ENCODE measurements at regions not wholly inside any gene's neighbourhood (a gene's known extent, or its start where the extent isn't known, plus 50 kb on each side); places are given as distances from the start of the nearest gene placed in this dataset.

- no peak for TF ChIP-seq CTCF (IDR thresholded peaks at IDR 0.05)
- no peak for TF ChIP-seq POLR2AphosphoS5 (IDR thresholded peaks at IDR 0.05)
- no peak for TF ChIP-seq POLR2A (IDR thresholded peaks at IDR 0.05)
- TF ChIP-seq EP300 (IDR thresholded peaks at IDR 0.05) = no peak
Measured at GRCh38 chr1:108082738-108083562, 117.2 kb downstream of the SLC25A24 start.

Data from suprapubic skin (tissue), 4 donors.